ENCODE measurements at regions not wholly inside any gene's neighbourhood (a gene's known extent, or its start where the extent isn't known, plus 50 kb on each side); places are given as distances from the start of the nearest gene placed in this dataset.

DNA sequence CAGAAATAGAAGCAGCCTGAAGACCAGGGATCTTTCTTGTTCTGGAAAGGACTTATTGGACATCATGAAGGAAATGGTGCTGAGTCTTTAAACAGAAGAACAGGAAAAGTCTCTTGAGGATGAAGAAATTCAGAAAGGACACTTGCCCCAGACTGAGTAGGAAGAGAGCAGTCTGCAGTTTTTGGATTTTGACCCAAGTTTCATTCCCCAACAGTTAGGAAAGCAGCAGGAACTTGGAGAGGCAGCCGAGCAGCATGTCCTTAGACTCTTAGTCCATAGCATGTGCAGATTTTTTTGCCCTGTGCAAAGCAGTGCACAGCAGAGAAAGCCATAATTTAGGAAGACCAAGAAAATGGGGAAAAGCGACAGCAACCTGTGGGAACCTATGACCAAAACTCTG is 927.2 kb upstream of the AUTS2 start:
- intact Hi-C loops (cut with DNase I), result no loop called here
- no peak for ATAC-seq
- H3K9me3 ChIP-seq, result peaks cover 3% of the 10 kb centered on the region
- no peaks in the 10 kb centered on the region for H3K27me3 ChIP-seq (ENCODE audit: low read depth)
- H3K36me3 ChIP-seq, result no peaks in the 10 kb centered on the region
- H3K4me3 ChIP-seq, result no peak overlapping the region
- TF ChIP-seq, protein P1, sequence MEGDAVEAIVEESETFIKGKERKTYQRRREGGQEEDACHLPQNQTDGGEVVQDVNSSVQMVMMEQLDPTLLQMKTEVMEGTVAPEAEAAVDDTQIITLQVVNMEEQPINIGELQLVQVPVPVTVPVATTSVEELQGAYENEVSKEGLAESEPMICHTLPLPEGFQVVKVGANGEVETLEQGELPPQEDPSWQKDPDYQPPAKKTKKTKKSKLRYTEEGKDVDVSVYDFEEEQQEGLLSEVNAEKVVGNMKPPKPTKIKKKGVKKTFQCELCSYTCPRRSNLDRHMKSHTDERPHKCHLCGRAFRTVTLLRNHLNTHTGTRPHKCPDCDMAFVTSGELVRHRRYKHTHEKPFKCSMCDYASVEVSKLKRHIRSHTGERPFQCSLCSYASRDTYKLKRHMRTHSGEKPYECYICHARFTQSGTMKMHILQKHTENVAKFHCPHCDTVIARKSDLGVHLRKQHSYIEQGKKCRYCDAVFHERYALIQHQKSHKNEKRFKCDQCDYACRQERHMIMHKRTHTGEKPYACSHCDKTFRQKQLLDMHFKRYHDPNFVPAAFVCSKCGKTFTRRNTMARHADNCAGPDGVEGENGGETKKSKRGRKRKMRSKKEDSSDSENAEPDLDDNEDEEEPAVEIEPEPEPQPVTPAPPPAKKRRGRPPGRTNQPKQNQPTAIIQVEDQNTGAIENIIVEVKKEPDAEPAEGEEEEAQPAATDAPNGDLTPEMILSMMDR (IDR thresholded peaks at IDR 0.05), result no peak
- DNase-seq, result no peak
- H3K27ac ChIP-seq, result no peak overlapping the region
- no peaks in the 10 kb centered on the region for H3K4me1 ChIP-seq

DNA sequence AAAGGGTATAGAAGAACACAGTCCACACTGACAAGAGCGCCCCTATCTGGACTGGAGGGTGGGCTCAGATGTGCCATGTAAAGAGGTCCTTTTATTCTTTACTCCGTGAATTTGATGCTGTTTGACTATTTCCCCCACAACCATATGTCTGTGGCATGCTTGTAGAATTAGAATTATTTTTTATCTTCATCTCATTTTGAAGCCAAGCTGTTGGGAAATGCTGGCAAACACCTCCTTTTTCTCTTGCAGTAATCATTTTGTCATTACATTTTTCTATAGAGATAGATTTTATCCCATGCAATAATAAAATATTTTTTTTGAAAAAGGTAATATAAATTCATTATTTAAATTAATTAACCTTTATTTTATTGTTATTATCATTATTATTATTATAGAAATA is 926.6 kb upstream of the AUTS2 start:
- Histone ChIP-seq H3K27me3 (ENCODE audit: low read depth) (no peaks in the 10 kb centered on the region), H3K4me3 (no peak overlapping the region), H3K27ac (no peak overlapping the region), H3K9me3 (peaks cover 3% of the 10 kb centered on the region), H3K4me1 (no peaks in the 10 kb centered on the region), H3K36me3 (no peaks in the 10 kb centered on the region)
- ATAC-seq (no peak), DNase-seq (no peak)
- TF ChIP-seq, protein P1 (IDR thresholded peaks at IDR 0.05), result no peak
- intact Hi-C loops (cut with DNase I), result no loop called here

DNA sequence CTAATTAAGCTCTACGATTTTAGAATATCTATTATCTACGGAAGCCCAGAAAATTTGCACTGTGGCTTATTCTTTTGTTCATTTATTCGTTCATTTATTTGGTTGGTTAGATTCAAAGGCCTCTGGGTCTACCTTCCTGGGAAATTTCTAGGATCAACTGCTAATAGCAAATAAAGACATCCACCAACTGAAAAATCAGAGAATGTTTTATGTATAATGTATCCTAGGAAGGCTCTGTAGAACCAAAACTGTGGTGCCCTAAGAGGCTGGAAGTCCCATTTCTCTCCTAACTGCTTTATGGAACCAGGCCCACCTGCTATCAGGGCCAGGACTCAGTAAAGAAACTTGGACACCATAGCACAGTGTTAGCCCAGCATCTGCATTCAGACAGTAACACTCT is 923.4 kb upstream of the AUTS2 start:
- Histone ChIP-seq H3K36me3 (no peaks in the 10 kb centered on the region), H3K4me3 (no peak overlapping the region), H3K27me3 (ENCODE audit: low read depth) (no peaks in the 10 kb centered on the region), H3K4me1 (no peaks in the 10 kb centered on the region), H3K27ac (no peak overlapping the region), H3K9me3 (peaks cover 3% of the 10 kb centered on the region)
- TF ChIP-seq, protein P1 (IDR thresholded peaks at IDR 0.05), result no peak
- DNase-seq (no peak), ATAC-seq (no peak)
- intact Hi-C loops (cut with DNase I), result no loop called here

DNA sequence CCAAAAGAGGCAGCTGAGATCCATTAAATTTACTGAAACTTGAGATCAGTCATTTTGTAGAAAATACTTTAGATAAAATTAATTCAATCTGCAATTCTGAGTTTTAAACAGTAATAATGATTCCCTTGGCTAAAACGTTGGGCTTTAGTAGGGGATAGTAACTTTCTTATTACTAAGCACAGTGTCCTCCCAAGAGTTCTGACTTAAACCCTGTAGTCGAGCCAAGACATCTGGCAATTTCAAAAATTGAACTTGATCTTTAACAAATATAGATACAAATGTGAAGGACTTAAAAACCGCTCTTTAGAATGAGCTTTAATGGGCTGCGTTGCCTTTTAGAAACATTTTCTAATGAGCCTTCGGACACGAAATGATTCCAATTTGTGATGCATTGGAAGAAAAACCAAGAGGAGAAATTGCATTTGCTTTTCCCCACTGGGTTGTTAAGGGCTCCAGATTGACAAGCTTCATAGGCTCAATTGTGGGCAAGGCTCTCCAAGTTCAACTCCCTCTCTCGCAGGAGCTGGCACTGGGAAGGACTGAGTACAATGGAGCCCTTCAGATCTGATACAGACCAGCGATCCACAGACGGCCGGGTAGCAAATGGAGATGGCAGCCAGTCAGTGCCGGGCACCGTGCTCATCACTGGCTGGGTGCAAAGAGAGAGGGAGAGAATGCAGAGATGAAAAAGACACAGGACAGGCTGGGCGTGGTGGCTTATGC is 921.3 kb upstream of the AUTS2 start:
- TF ChIP-seq, protein P1 (IDR thresholded peaks at IDR 0.05), result no peak
- ATAC-seq, result no peak
- peaks cover 3% of the 10 kb centered on the region for H3K9me3 ChIP-seq
- no peaks in the 10 kb centered on the region for H3K27me3 ChIP-seq (ENCODE audit: low read depth)
- DNase-seq, result no peak
- no peaks in the 10 kb centered on the region for H3K36me3 ChIP-seq
- H3K27ac ChIP-seq, result no peak overlapping the region
- intact Hi-C loops (cut with DNase I), result no loop called here
- no peak overlapping the region for H3K4me3 ChIP-seq
- H3K4me1 ChIP-seq, result no peaks in the 10 kb centered on the region

DNA sequence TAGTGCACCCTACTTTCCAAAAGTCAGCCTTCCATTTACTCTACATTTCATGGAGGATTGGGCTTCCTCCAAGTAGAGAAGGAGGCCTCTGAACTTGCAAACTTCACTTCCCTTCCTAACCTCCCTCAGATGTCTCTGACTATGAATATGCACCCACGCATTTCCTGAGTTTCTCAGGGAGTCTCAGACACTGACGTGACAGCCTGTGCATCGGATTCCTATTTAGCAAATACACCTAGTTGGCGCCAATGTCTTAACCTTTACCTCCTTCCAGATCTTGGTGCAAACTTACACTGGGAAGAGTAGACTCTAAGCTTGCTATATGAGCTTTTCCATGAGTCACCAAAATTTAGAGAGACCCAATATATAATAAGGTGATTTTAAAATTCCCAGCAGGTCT is 920.1 kb upstream of the AUTS2 start:
- Histone ChIP-seq H3K27me3 (ENCODE audit: low read depth) (no peaks in the 10 kb centered on the region), H3K9me3 (peaks cover 3% of the 10 kb centered on the region), H3K4me3 (no peak overlapping the region), H3K36me3 (no peaks in the 10 kb centered on the region), H3K27ac (no peak overlapping the region), H3K4me1 (no peaks in the 10 kb centered on the region)
- intact Hi-C loops (cut with DNase I), result no loop called here
- ATAC-seq, result no peak
- TF ChIP-seq, protein P1 (IDR thresholded peaks at IDR 0.05), result no peak
- no peak for DNase-seq

Measured in lower lobe of right lung (tissue), 2 donors.